Astrocyte (in vitro differentiated cells and primary cell): ENCODE measurements at regions not wholly inside any gene's neighbourhood (a gene's known extent, or its start where the extent isn't known, plus 50 kb on each side); places are given as distances from the start of the nearest gene placed in this dataset.

ENCODE experiments used
- DNase-seq: peaks from one replicate; pipeline ENCODE4 v3.0.0-alpha.2; 2010; ENCODE audit warnings: low read depth
- FAIRE-seq: peaks from 2 replicates; lab custom pipeline; 2011; peaks lifted over from hg19 to GRCh38; lab: Jason Lieb, UNC
- H2AFZ ChIP-seq: 2 replicates; pipeline ENCODE4 v1.6.0; 2012; ENCODE audit warnings: low read depth, low read length, inconsistent platforms
- H3K27ac ChIP-seq: 2 replicates; pipeline ENCODE4 v1.5.1; 2011; ENCODE audit warnings: low read depth, low read length, inconsistent platforms
- H3K27me3 ChIP-seq: 2 replicates; pipeline ENCODE4 v1.6.0; 2011; ENCODE audit warnings: low read length, inconsistent platforms; ENCODE audit not compliant: insufficient read depth
- H3K36me3 ChIP-seq: 2 replicates; pipeline ENCODE4 v1.5.1; 2011; ENCODE audit warnings: low read length, inconsistent platforms; ENCODE audit not compliant: insufficient read depth
- H3K4me1 ChIP-seq: 2 replicates; pipeline ENCODE4 v1.5.1; 2011; ENCODE audit warnings: low read length, inconsistent platforms; ENCODE audit not compliant: insufficient read depth
- H3K4me2 ChIP-seq: 2 replicates; pipeline ENCODE4 v1.6.0; 2012; ENCODE audit warnings: low read length, inconsistent platforms
- H3K4me3 ChIP-seq: 2 replicates; pipeline ENCODE4 v1.5.1; 2011; ENCODE audit warnings: low read depth, mild to moderate bottlenecking, low read length, inconsistent platforms; ENCODE audit not compliant: insufficient read depth
- H3K79me2 ChIP-seq: 2 replicates; pipeline ENCODE4 v1.6.0; 2012; ENCODE audit warnings: mild to moderate bottlenecking, low read length, inconsistent platforms; ENCODE audit not compliant: insufficient read depth
- H3K9ac ChIP-seq: 2 replicates; pipeline ENCODE4 v1.6.0; 2012; ENCODE audit warnings: mild to moderate bottlenecking, low read length, inconsistent platforms
- H3K9me3 ChIP-seq: 2 replicates; pipeline ENCODE4 v1.5.1; 2012; ENCODE audit warnings: low read depth, mild to moderate bottlenecking, low read length, inconsistent platforms; ENCODE audit not compliant: insufficient read depth
- H4K20me1 ChIP-seq: 2 replicates; pipeline ENCODE4 v1.6.0; 2012; ENCODE audit warnings: low read length, inconsistent platforms; ENCODE audit not compliant: insufficient read depth
- H3K27ac Mint-ChIP-seq: one replicate; pipeline ENCODE4 v1.8.0; 2021; ENCODE audit warnings: mild to moderate bottlenecking, mixed read lengths; ENCODE audit not compliant: unreplicated experiment
- H3K27me3 Mint-ChIP-seq: one replicate; pipeline ENCODE4 v1.8.0; 2021; ENCODE audit warnings: low read depth, mixed read lengths; ENCODE audit not compliant: unreplicated experiment
- H3K36me3 Mint-ChIP-seq: one replicate; pipeline ENCODE4 v1.8.0; 2021; ENCODE audit warnings: low read depth, mixed read lengths; ENCODE audit not compliant: unreplicated experiment
- H3K4me1 Mint-ChIP-seq: one replicate; pipeline ENCODE4 v1.8.0; 2021; ENCODE audit warnings: low read depth, mixed read lengths; ENCODE audit not compliant: unreplicated experiment
- H3K4me3 Mint-ChIP-seq: one replicate; pipeline ENCODE4 v1.8.0; 2021; ENCODE audit warnings: mild to moderate bottlenecking, moderate library complexity, mixed read lengths; ENCODE audit not compliant: unreplicated experiment
- H3K9me3 Mint-ChIP-seq: one replicate; pipeline ENCODE4 v1.8.0; 2021; ENCODE audit warnings: mild to moderate bottlenecking, mixed read lengths; ENCODE audit not compliant: unreplicated experiment
- EZH2 ChIP-seq: IDR thresholded peaks from 2 replicates; pipeline ENCODE4 v1.6.1; 2012; ENCODE audit warnings: mild to moderate bottlenecking, low read length, inconsistent platforms; ENCODE audit not compliant: insufficient read depth
- TF ChIP-seq, protein P1 (sequence below): IDR thresholded peaks from 2 replicates; pipeline ENCODE4 v1.5.1; 2011; ENCODE audit warnings: low read depth, mild to moderate bottlenecking, inconsistent platforms, low read length, moderate library complexity; ENCODE audit not compliant: insufficient read depth

DNA sequence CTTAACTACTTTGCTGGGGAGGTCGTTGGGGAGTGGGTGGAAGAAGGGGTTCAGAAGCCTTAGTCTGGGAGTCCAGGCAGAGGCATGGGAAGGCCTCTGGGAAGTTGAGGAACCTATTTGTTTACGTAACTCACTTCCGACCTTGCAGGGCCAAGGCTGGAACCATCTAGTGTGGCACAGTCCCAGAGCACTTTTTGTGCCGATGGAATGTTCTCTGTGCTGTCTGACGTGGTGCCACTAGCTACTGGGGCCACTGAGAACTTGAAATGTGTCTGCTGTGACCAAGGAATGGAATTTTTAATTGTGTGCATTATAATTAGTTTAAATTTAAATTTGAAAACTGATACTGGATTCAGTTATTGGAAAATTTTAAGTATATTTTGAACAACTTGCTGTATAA, 139.7 kb downstream of the FAM161A start:
- no peak for TF ChIP-seq EZH2
- TF ChIP-seq, protein P1, sequence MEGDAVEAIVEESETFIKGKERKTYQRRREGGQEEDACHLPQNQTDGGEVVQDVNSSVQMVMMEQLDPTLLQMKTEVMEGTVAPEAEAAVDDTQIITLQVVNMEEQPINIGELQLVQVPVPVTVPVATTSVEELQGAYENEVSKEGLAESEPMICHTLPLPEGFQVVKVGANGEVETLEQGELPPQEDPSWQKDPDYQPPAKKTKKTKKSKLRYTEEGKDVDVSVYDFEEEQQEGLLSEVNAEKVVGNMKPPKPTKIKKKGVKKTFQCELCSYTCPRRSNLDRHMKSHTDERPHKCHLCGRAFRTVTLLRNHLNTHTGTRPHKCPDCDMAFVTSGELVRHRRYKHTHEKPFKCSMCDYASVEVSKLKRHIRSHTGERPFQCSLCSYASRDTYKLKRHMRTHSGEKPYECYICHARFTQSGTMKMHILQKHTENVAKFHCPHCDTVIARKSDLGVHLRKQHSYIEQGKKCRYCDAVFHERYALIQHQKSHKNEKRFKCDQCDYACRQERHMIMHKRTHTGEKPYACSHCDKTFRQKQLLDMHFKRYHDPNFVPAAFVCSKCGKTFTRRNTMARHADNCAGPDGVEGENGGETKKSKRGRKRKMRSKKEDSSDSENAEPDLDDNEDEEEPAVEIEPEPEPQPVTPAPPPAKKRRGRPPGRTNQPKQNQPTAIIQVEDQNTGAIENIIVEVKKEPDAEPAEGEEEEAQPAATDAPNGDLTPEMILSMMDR, result no peak
- H3K36me3 Mint-ChIP-seq, result no peaks in the 10 kb centered on the region
- H3K9me3 Mint-ChIP-seq, result no peaks in the 10 kb centered on the region
- no peak overlapping the region for H3K4me3 ChIP-seq
- H3K4me1 Mint-ChIP-seq, result no peaks in the 10 kb centered on the region
- H3K9ac ChIP-seq, result no peak overlapping the region
- no peak overlapping the region for H3K27ac Mint-ChIP-seq
- FAIRE-seq, result no peak
- no peak overlapping the region for H3K27ac ChIP-seq
- peaks cover 7% of the 10 kb centered on the region for H3K27me3 Mint-ChIP-seq
- no peaks in the 10 kb centered on the region for H3K9me3 ChIP-seq
- H3K36me3 ChIP-seq, result no peaks in the 10 kb centered on the region
- H3K79me2 ChIP-seq, result no peaks in the 10 kb centered on the region
- H2AFZ ChIP-seq, result no peak overlapping the region
- no peak overlapping the region for H3K4me2 ChIP-seq
- H4K20me1 ChIP-seq, result no peaks in the 10 kb centered on the region
- no peaks in the 10 kb centered on the region for H3K4me1 ChIP-seq
- no peak overlapping the region for H3K4me3 Mint-ChIP-seq
- H3K27me3 ChIP-seq, result no peaks in the 10 kb centered on the region
- DNase-seq, result no peak

GRCh38 chr2:61713457-61713856, 140.4 kb downstream of the FAM161A start:
- DNase-seq (no peak), FAIRE-seq (no peak)
- H3K4me2 ChIP-seq, result no peak overlapping the region
- H3K4me3 ChIP-seq, result no peak overlapping the region
- H3K4me1 Mint-ChIP-seq, result no peaks in the 10 kb centered on the region
- no peak overlapping the region for H3K9ac ChIP-seq
- H3K4me1 ChIP-seq, result no peaks in the 10 kb centered on the region
- no peak overlapping the region for H3K27ac ChIP-seq
- H3K27me3 ChIP-seq, result no peaks in the 10 kb centered on the region
- no peak for TF ChIP-seq EZH2
- no peak overlapping the region for H3K4me3 Mint-ChIP-seq
- H4K20me1 ChIP-seq, result no peaks in the 10 kb centered on the region
- no peaks in the 10 kb centered on the region for H3K9me3 Mint-ChIP-seq
- H2AFZ ChIP-seq, result peak overlapping the region; percentile 26
- no peaks in the 10 kb centered on the region for H3K9me3 ChIP-seq
- no peaks in the 10 kb centered on the region for H3K79me2 ChIP-seq
- no peaks in the 10 kb centered on the region for H3K36me3 ChIP-seq
- H3K27me3 Mint-ChIP-seq, result peaks cover 7% of the 10 kb centered on the region
- no peak overlapping the region for H3K27ac Mint-ChIP-seq
- H3K36me3 Mint-ChIP-seq, result no peaks in the 10 kb centered on the region

GRCh38 chr2:61712060-61712459, 141.8 kb downstream of the FAM161A start:
- H4K20me1 ChIP-seq, result no peaks in the 10 kb centered on the region
- no peak overlapping the region for H3K4me3 ChIP-seq
- no peak overlapping the region for H3K4me3 Mint-ChIP-seq
- no peaks in the 10 kb centered on the region for H3K9me3 Mint-ChIP-seq
- H2AFZ ChIP-seq, result no peak overlapping the region
- no peaks in the 10 kb centered on the region for H3K27me3 ChIP-seq
- no peaks in the 10 kb centered on the region for H3K36me3 Mint-ChIP-seq
- no peaks in the 10 kb centered on the region for H3K9me3 ChIP-seq
- no peaks in the 10 kb centered on the region for H3K79me2 ChIP-seq
- DNase-seq (no peak), FAIRE-seq (no peak)
- TF ChIP-seq, protein P1, result no peak
- H3K4me1 ChIP-seq, result no peaks in the 10 kb centered on the region
- peaks cover 6% of the 10 kb centered on the region for H3K4me1 Mint-ChIP-seq
- no peak overlapping the region for H3K9ac ChIP-seq
- peaks cover 7% of the 10 kb centered on the region for H3K27me3 Mint-ChIP-seq
- H3K4me2 ChIP-seq, result no peak overlapping the region
- no peak overlapping the region for H3K27ac Mint-ChIP-seq
- H3K27ac ChIP-seq, result no peak overlapping the region
- H3K36me3 ChIP-seq, result no peaks in the 10 kb centered on the region
